Naive thymus-derived CD4-positive, alpha-beta T cell (primary cell): ENCODE measurements at regions not wholly inside any gene's neighbourhood (a gene's known extent, or its start where the extent isn't known, plus 50 kb on each side); places are given as distances from the start of the nearest gene placed in this dataset.
"Not testable (repeated sequence)": the region's sequence is repeated elsewhere in the genome, so short reads cannot be mapped to it uniquely, and the experiment has no call there.

Experiments
- ATAC-seq: fragments of 150-1000 bp; cut with Tn5 transposase; 2 replicates; pipeline ENCODE4 v1.10.0; 2021; ENCODE audit warnings: mild to moderate bottlenecking, moderate library complexity
- CTCF ChIA-PET: fragments of 350-600 bp; sonication (Branson Sonifier 250); formaldehyde crosslinking; loops from one replicate; lab custom pipeline; 2021; ENCODE audit warnings: antibody characterized with exemption; lab: Charles Lee
- POLR2A ChIA-PET: fragments of 350-600 bp; sonication (Branson Sonifier 250); formaldehyde crosslinking; loops from one replicate; lab custom pipeline; 2021; ENCODE audit warnings: antibody characterized with exemption, inconsistent platforms; lab: Charles Lee
- DNase-seq, 9 donors: peaks; one replicate each; pipeline versions ENCODE4 v3.0.0 to v3.0.0-alpha.2; 2020 to 2022; ENCODE audit warnings: mixed read lengths in 1 of 9
- H3K27ac ChIP-seq: one replicate; pipeline ENCODE4 v1.7.0; 2013; ENCODE audit warnings: mild to moderate bottlenecking, low read depth, low read length, moderate library complexity
- H3K27me3 ChIP-seq, 2 donors: one replicate each; pipeline ENCODE4 v1.7.0; 2013; ENCODE audit warnings: low read length in 2 of 2, mild to moderate bottlenecking in 2 of 2, moderate library complexity in 2 of 2; ENCODE audit not compliant: control insufficient read depth in 2 of 2, insufficient read depth in 2 of 2
- H3K36me3 ChIP-seq, 3 experiments: 1 replicate in 2 of 3; 2 replicates in 1 of 3; pipeline ENCODE4 v1.7.0; 2013; ENCODE audit warnings: low read length in 3 of 3, mild to moderate bottlenecking in 3 of 3, moderate library complexity in 1 of 3; ENCODE audit not compliant: insufficient read depth in 3 of 3, control insufficient read depth in 2 of 3
- H3K4me1 ChIP-seq, 2 donors: one replicate each; pipeline ENCODE4 v1.7.0; 2013; ENCODE audit warnings: low read length in 2 of 2, mild to moderate bottlenecking in 2 of 2, moderate library complexity in 1 of 2; ENCODE audit not compliant: control insufficient read depth in 2 of 2, insufficient read depth in 2 of 2
- H3K4me3 ChIP-seq: 2 replicates; pipeline ENCODE4 v1.7.0; 2013; ENCODE audit warnings: mild to moderate bottlenecking, low read length
- H3K9me3 ChIP-seq, 3 experiments: 1 replicate in 2 of 3; 2 replicates in 1 of 3; pipeline ENCODE4 v1.7.0; 2013; ENCODE audit warnings: low read length in 3 of 3; ENCODE audit not compliant: control insufficient read depth in 2 of 3
- H3K27ac Mint-ChIP-seq, 9 donors: one replicate each; pipeline ENCODE4 v1.8.0; 2020 to 2022; ENCODE audit warnings: mixed read lengths in 9 of 9, mild to moderate bottlenecking in 8 of 9, moderate library complexity in 5 of 9, inconsistent platforms in 2 of 9
- H3K27me3 Mint-ChIP-seq, 5 donors: one replicate each; pipeline ENCODE4 v1.8.0; 2021 to 2022; ENCODE audit warnings: mixed read lengths in 5 of 5, mild to moderate bottlenecking in 1 of 5
- H3K36me3 Mint-ChIP-seq, 5 donors: one replicate each; pipeline ENCODE4 v1.8.0; 2020 to 2022; ENCODE audit warnings: mixed read lengths in 5 of 5, mild to moderate bottlenecking in 3 of 5, inconsistent platforms in 1 of 5
- H3K4me1 Mint-ChIP-seq, 7 donors: one replicate each; pipeline ENCODE4 v1.8.0; 2020 to 2022; ENCODE audit warnings: mixed read lengths in 7 of 7, mild to moderate bottlenecking in 3 of 7, inconsistent platforms in 1 of 7
- H3K4me3 Mint-ChIP-seq, 10 donors: one replicate each; pipeline ENCODE4 v1.8.0; 2020 to 2022; ENCODE audit warnings: mild to moderate bottlenecking in 10 of 10, mixed read lengths in 10 of 10, moderate library complexity in 6 of 10, inconsistent platforms in 2 of 10
- H3K9me3 Mint-ChIP-seq, 11 donors: one replicate each; pipeline ENCODE4 v1.8.0; 2020 to 2022; ENCODE audit warnings: mixed read lengths in 11 of 11, mild to moderate bottlenecking in 4 of 11, inconsistent platforms in 1 of 11, moderate library complexity in 1 of 11
- intact Hi-C, 2 donors: fragments of 100-400 bp; cut with micrococcal nuclease; formaldehyde crosslinking; loops; one replicate each; pipeline ENCODE4 v1.15.1; 2023

- H3K36me3 ChIP-seq = no peaks in the 10 kb centered on the region
- Mint-ChIP-seq H3K9me3 (peaks cover 0 to 2% (median 0%) of the 10 kb centered on the region in 11 donors), H3K4me1 (peaks cover 0 to 4% (median 0%) of the 10 kb centered on the region in 7 donors), H3K4me3 (no peak overlapping the region), H3K36me3 (no peaks in the 10 kb centered on the region), H3K27me3 (peaks cover 5 to 46% (median 34%) of the 10 kb centered on the region in 5 donors), H3K27ac (no peak overlapping the region)
- CTCF ChIA-PET = no interaction called here
- H3K27me3 ChIP-seq = peaks cover 0 to 1% of the 10 kb centered on the region in 2 donors
- ATAC-seq = no peak
- intact Hi-C loops = no loop called here
- no peak overlapping the region for H3K4me3 ChIP-seq
- POLR2A ChIA-PET = no interaction called here
- H3K4me1 ChIP-seq = no peaks in the 10 kb centered on the region
- no peaks in the 10 kb centered on the region for H3K9me3 ChIP-seq
- no peak overlapping the region for H3K27ac ChIP-seq
- no peak for DNase-seq
These were observed 194.0 kb downstream of the C1orf94 start for GRCh38 chr1:34370748-34371147.

GRCh38 chr1:34371179-34371578, 194.5 kb downstream of the C1orf94 start:
- H3K27ac ChIP-seq, H3K4me1 Mint-ChIP-seq, H3K27ac Mint-ChIP-seq, DNase-seq, H3K4me1 ChIP-seq, H3K27me3 ChIP-seq, H3K36me3 ChIP-seq, POLR2A ChIA-PET, intact Hi-C loops, H3K4me3 ChIP-seq, CTCF ChIA-PET, ATAC-seq, H3K36me3 Mint-ChIP-seq, H3K9me3 Mint-ChIP-seq, H3K4me3 Mint-ChIP-seq, H3K9me3 ChIP-seq: not testable (repeated sequence)
- H3K27me3 Mint-ChIP-seq = peaks cover 9 to 51% (median 38%) of the 10 kb centered on the region in 5 donors

- Mint-ChIP-seq H3K27ac (no peak overlapping the region), H3K9me3 (peaks cover 0 to 2% (median 0%) of the 10 kb centered on the region in 11 donors), H3K4me1 (peaks cover 0 to 4% (median 0%) of the 10 kb centered on the region in 7 donors), H3K36me3 (no peaks in the 10 kb centered on the region), H3K27me3 (peaks cover 12 to 56% (median 46%) of the 10 kb centered on the region in 5 donors), H3K4me3 (no peak overlapping the region)
- Histone ChIP-seq H3K27me3 (peaks cover 0 to 9% of the 10 kb centered on the region in 2 donors), H3K36me3 (no peaks in the 10 kb centered on the region), H3K9me3 (no peaks in the 10 kb centered on the region), H3K4me1 (no peaks in the 10 kb centered on the region), H3K27ac (no peak overlapping the region), H3K4me3 (no peak overlapping the region)
- ChIA-PET CTCF (no interaction called here), POLR2A (no interaction called here)
- no peak for DNase-seq
- intact Hi-C loops = no loop called here
- no peak for ATAC-seq
These were observed 195.3 kb downstream of the C1orf94 start for GRCh38 chr1:34371829-34372532.

- Histone ChIP-seq H3K27ac (no peak overlapping the region), H3K4me3 (no peak overlapping the region), H3K36me3 (no peaks in the 10 kb centered on the region), H3K9me3 (no peaks in the 10 kb centered on the region), H3K27me3 (peaks cover 0 to 9% of the 10 kb centered on the region in 2 donors), H3K4me1 (no peaks in the 10 kb centered on the region)
- Mint-ChIP-seq H3K9me3 (peaks cover 0 to 3% (median 0%) of the 10 kb centered on the region in 11 donors), H3K36me3 (no peaks in the 10 kb centered on the region), H3K4me3 (no peak overlapping the region), H3K4me1 (no peaks in the 10 kb centered on the region), H3K27ac (no peak overlapping the region), H3K27me3 (peaks cover 12 to 62% (median 52%) of the 10 kb centered on the region in 5 donors)
- intact Hi-C loops = no loop called here
- ATAC-seq = no peak
- ChIA-PET POLR2A (no interaction called here), CTCF (no interaction called here)
- no peak for DNase-seq
These were observed 196.2 kb downstream of the C1orf94 start for GRCh38 chr1:34372891-34373290.

- ChIA-PET POLR2A (no interaction called here), CTCF (no interaction called here)
- peaks cover 0 to 3% (median 0%) of the 10 kb centered on the region in 11 donors for H3K9me3 Mint-ChIP-seq
- no peak overlapping the region for H3K4me3 Mint-ChIP-seq
- no peaks in the 10 kb centered on the region for H3K4me1 Mint-ChIP-seq
- H3K36me3 Mint-ChIP-seq = no peaks in the 10 kb centered on the region
- H3K27me3 Mint-ChIP-seq = peaks cover 12 to 67% (median 50%) of the 10 kb centered on the region in 5 donors
- no peaks in the 10 kb centered on the region for H3K9me3 ChIP-seq
- no peak overlapping the region for H3K27ac ChIP-seq
- no peaks in the 10 kb centered on the region for H3K36me3 ChIP-seq
- peaks cover 0 to 9% of the 10 kb centered on the region in 2 donors for H3K27me3 ChIP-seq
- ATAC-seq (no peak), DNase-seq (no peak)
- H3K27ac Mint-ChIP-seq = no peak overlapping the region
- H3K4me1 ChIP-seq = no peaks in the 10 kb centered on the region
- H3K4me3 ChIP-seq = no peak overlapping the region
- intact Hi-C loops = no loop called here
These were observed 197.2 kb downstream of the C1orf94 start for GRCh38 chr1:34373912-34374311.

- H3K27me3 Mint-ChIP-seq = peaks cover 12 to 80% (median 66%) of the 10 kb centered on the region in 5 donors
- no peak for DNase-seq
- POLR2A ChIA-PET = no interaction called here
These were observed 199.8 kb downstream of the C1orf94 start for GRCh38 chr1:34376531-34376930.

More at GRCh38 chr1:34376531-34376930, 199.8 kb downstream of the C1orf94 start:
- H3K9me3 ChIP-seq = no peaks in the 10 kb centered on the region
- Mint-ChIP-seq H3K9me3 (peaks cover 0 to 3% (median 0%) of the 10 kb centered on the region in 11 donors), H3K4me1 (no peaks in the 10 kb centered on the region), H3K4me3 (no peak overlapping the region), H3K36me3 (no peaks in the 10 kb centered on the region), H3K27ac (no peak overlapping the region)
- CTCF ChIA-PET = no interaction called here
- H3K27me3 ChIP-seq = peaks cover 0 to 9% of the 10 kb centered on the region in 2 donors
- H3K4me1 ChIP-seq = no peaks in the 10 kb centered on the region
- no peak overlapping the region for H3K4me3 ChIP-seq
- intact Hi-C loops = no loop called here
- no peak for ATAC-seq
- no peak overlapping the region for H3K27ac ChIP-seq
- no peaks in the 10 kb centered on the region for H3K36me3 ChIP-seq
